H9 (cell line): ENCODE measurements at regions not wholly inside any gene's neighbourhood (a gene's known extent, or its start where the extent isn't known, plus 50 kb on each side); places are given as distances from the start of the nearest gene placed in this dataset.

Source experiments
- DNase-seq: peaks from one replicate; pipeline ENCODE4 v3.0.0-alpha.2; 2017
- H2AFZ ChIP-seq: one replicate; pipeline ENCODE4 v1.6.1; 2013; ENCODE audit warnings: mild to moderate bottlenecking, low read length, control low read depth, moderate library complexity
- H2AK5ac ChIP-seq: 2 replicates; pipeline ENCODE4 v1.6.1; 2013; ENCODE audit warnings: low read length, control low read depth, mixed read lengths; ENCODE audit not compliant: insufficient read length
- H2BK120ac ChIP-seq: one replicate; pipeline ENCODE4 v1.6.1; 2013; ENCODE audit warnings: low read depth, mild to moderate bottlenecking, low read length, control low read depth, inconsistent platforms; ENCODE audit not compliant: poor library complexity, severe bottlenecking
- H2BK12ac ChIP-seq: 2 replicates; pipeline ENCODE4 v1.6.1; 2013; ENCODE audit warnings: low read length, control low read depth, mixed read lengths, low read depth; ENCODE audit not compliant: insufficient read length
- H2BK15ac ChIP-seq: 2 replicates; pipeline ENCODE4 v1.6.1; 2013; ENCODE audit warnings: low read depth, low read length, control low read depth
- H2BK20ac ChIP-seq: one replicate; pipeline ENCODE4 v1.6.1; 2013; ENCODE audit warnings: low read depth, mild to moderate bottlenecking, low read length, control low read depth, inconsistent platforms; ENCODE audit not compliant: poor library complexity, severe bottlenecking
- H2BK5ac ChIP-seq: 2 replicates; pipeline ENCODE4 v1.6.1; 2013; ENCODE audit warnings: low read length, control low read depth, mixed read lengths; ENCODE audit not compliant: insufficient read length
- H3K14ac ChIP-seq: 2 replicates; pipeline ENCODE4 v1.6.1; 2013; ENCODE audit warnings: low read length, control low read depth; ENCODE audit not compliant: insufficient read depth
- H3K18ac ChIP-seq: 2 replicates; pipeline ENCODE4 v1.6.1; 2013; ENCODE audit warnings: low read depth, mild to moderate bottlenecking, mixed read lengths, low read length, control low read depth; ENCODE audit not compliant: insufficient read length
- H3K23ac ChIP-seq: 2 replicates; pipeline ENCODE4 v1.6.1; 2013; ENCODE audit warnings: low read length, control low read depth, mixed read lengths, low read depth; ENCODE audit not compliant: insufficient read length
- H3K23me2 ChIP-seq: 2 replicates; pipeline ENCODE4 v1.6.1; 2013; ENCODE audit warnings: low read depth, mild to moderate bottlenecking, mixed read lengths, low read length, control low read depth; ENCODE audit not compliant: insufficient read length, poor library complexity, severe bottlenecking
- H3K27ac ChIP-seq: 2 replicates; pipeline ENCODE4 v1.5.1; 2013; ENCODE audit warnings: low read length, control low read depth, mixed read lengths, low read depth; ENCODE audit not compliant: insufficient read length
- H3K27me3 ChIP-seq: 2 replicates; pipeline ENCODE4 v1.6.1; 2013; ENCODE audit warnings: low read length, control low read depth, inconsistent platforms; ENCODE audit not compliant: insufficient read depth
- H3K4ac ChIP-seq: 2 replicates; pipeline ENCODE4 v1.6.1; 2013; ENCODE audit warnings: low read depth, mild to moderate bottlenecking, control low read depth, inconsistent platforms, low read length, moderate library complexity
- H3K4me1 ChIP-seq: 2 replicates; pipeline ENCODE4 v1.6.1; 2013; ENCODE audit warnings: low read length, control low read depth, inconsistent platforms; ENCODE audit not compliant: insufficient read depth
- H3K4me2 ChIP-seq: 2 replicates; pipeline ENCODE4 v1.6.1; 2013; ENCODE audit warnings: low read length, control low read depth, mixed read lengths; ENCODE audit not compliant: insufficient read length, insufficient read depth
- H3K56ac ChIP-seq: 2 replicates; pipeline ENCODE4 v1.6.1; 2013; ENCODE audit warnings: low read depth, mild to moderate bottlenecking, mixed read lengths, low read length, control low read depth; ENCODE audit not compliant: insufficient read length
- H3K79me1 ChIP-seq: 2 replicates; pipeline ENCODE4 v1.6.1; 2013; ENCODE audit warnings: low read depth, mild to moderate bottlenecking, moderate library complexity, low read length, control low read depth, inconsistent platforms; ENCODE audit not compliant: insufficient read depth, poor library complexity, severe bottlenecking
- H3K79me2 ChIP-seq: 2 replicates; pipeline ENCODE4 v1.6.1; 2013; ENCODE audit warnings: low read length, control low read depth, inconsistent platforms; ENCODE audit not compliant: insufficient read depth
- H3K9ac ChIP-seq: 2 replicates; pipeline ENCODE4 v1.6.1; 2013; ENCODE audit warnings: low read length, control low read depth, mixed read lengths; ENCODE audit not compliant: insufficient read length; ENCODE audit errors: extremely low read depth
- H3K9me3 ChIP-seq: one replicate; pipeline ENCODE4 v1.6.1; 2013; ENCODE audit warnings: low read depth, low read length, inconsistent platforms; ENCODE audit not compliant: control insufficient read depth
- H3T11ph ChIP-seq: one replicate; pipeline ENCODE4 v1.6.1; 2013; ENCODE audit warnings: mild to moderate bottlenecking, low read length, control low read depth, inconsistent platforms
- H4K20me1 ChIP-seq: one replicate; pipeline ENCODE4 v1.6.1; 2013; ENCODE audit not compliant: control insufficient read depth, insufficient read length, insufficient read depth
- H4K5ac ChIP-seq: 2 replicates; pipeline ENCODE4 v1.6.1; 2013; ENCODE audit warnings: low read depth, mild to moderate bottlenecking, mixed read lengths, low read length, control low read depth; ENCODE audit not compliant: insufficient read length
- H4K8ac ChIP-seq: replicated peaks from 2 replicates; pipeline ENCODE4 v1.6.1; 2013; ENCODE audit warnings: low read length, control low read depth, mixed read lengths, low read depth; ENCODE audit not compliant: insufficient read length
- H4K91ac ChIP-seq: 2 replicates; pipeline ENCODE4 v1.6.1; 2013; ENCODE audit warnings: low read depth, mild to moderate bottlenecking, moderate library complexity, mixed read lengths, low read length, control low read depth; ENCODE audit not compliant: insufficient read length
- H3K27ac Mint-ChIP-seq, 3 experiments: 2 replicates in 2 of 3; 3 replicates in 1 of 3; pipeline ENCODE4 v1.8.0; 2020 to 2021; ENCODE audit warnings: mixed read lengths in 3 of 3, mild to moderate bottlenecking in 1 of 3, moderate library complexity in 1 of 3
- H3K27me3 Mint-ChIP-seq: 2 replicates; pipeline ENCODE4 v1.8.0; 2021; ENCODE audit warnings: low read depth, mild to moderate bottlenecking, moderate library complexity, mixed read lengths
- H3K36me3 Mint-ChIP-seq, 3 experiments: 2 replicates in 2 of 3; 3 replicates in 1 of 3; pipeline ENCODE4 v1.8.0; 2020 to 2021; ENCODE audit warnings: low read depth in 3 of 3, mixed read lengths in 3 of 3; ENCODE audit not compliant: insufficient read depth in 1 of 3
- H3K4me1 Mint-ChIP-seq, 2 experiments: 2 replicates each; pipeline ENCODE4 v1.8.0; 2020; ENCODE audit warnings: mixed read lengths in 2 of 2
- H3K4me3 Mint-ChIP-seq, 2 experiments: 2 replicates in 1 of 2; 3 replicates in 1 of 2; pipeline ENCODE4 v1.8.0; 2020 to 2021; ENCODE audit warnings: mild to moderate bottlenecking in 2 of 2, mixed read lengths in 2 of 2, moderate library complexity in 1 of 2
- H3K9me3 Mint-ChIP-seq, 2 experiments: 2 replicates in 1 of 2; 3 replicates in 1 of 2; pipeline ENCODE4 v1.8.0; 2020; ENCODE audit warnings: mild to moderate bottlenecking in 2 of 2, mixed read lengths in 2 of 2, moderate library complexity in 1 of 2
- CTCF ChIP-seq: fragments of 200-600 bp; sonication (generic); conservative IDR thresholded peaks from 3 replicates; pipeline ENCODE4 v1.8.0; 2021; ENCODE audit warnings: antibody characterized with exemption, mild to moderate bottlenecking

GRCh38 chr4:136939781-136940180 is 592.5 kb downstream of the PCDH18 start:
- H4K91ac ChIP-seq = no peak overlapping the region
- Mint-ChIP-seq H3K4me3 (no peak overlapping the region), H3K36me3 (no peaks in the 10 kb centered on the region), H3K4me1 (no peaks in the 10 kb centered on the region), H3K27me3 (no peaks in the 10 kb centered on the region), H3K9me3 (no peaks in the 10 kb centered on the region), H3K27ac (no peak overlapping the region; a peak in 1 of 7 replicates)
- H3K4me2 ChIP-seq = no peak overlapping the region
- H2BK15ac ChIP-seq = no peak overlapping the region
- no peak for TF ChIP-seq CTCF
- H4K5ac ChIP-seq = no peak overlapping the region
- H3K18ac ChIP-seq = no peak overlapping the region
- no peak overlapping the region for H3K14ac ChIP-seq
- H3K27me3 ChIP-seq = no peaks in the 10 kb centered on the region
- no peaks in the 10 kb centered on the region for H3K79me2 ChIP-seq
- H3T11ph ChIP-seq = no peak overlapping the region
- H2BK5ac ChIP-seq = no peak overlapping the region
- no peak overlapping the region for H2BK20ac ChIP-seq
- H3K23me2 ChIP-seq = no peaks in the 10 kb centered on the region
- H3K9ac ChIP-seq = no peak overlapping the region
- no peaks in the 10 kb centered on the region for H4K20me1 ChIP-seq
- H2AFZ ChIP-seq = no peak overlapping the region
- H3K9me3 ChIP-seq = no peaks in the 10 kb centered on the region
- H3K23ac ChIP-seq = no peak overlapping the region
- H3K27ac ChIP-seq = no peak overlapping the region
- no peak for DNase-seq
- H3K4ac ChIP-seq = no peak overlapping the region
- H4K8ac ChIP-seq = no peak overlapping the region
- no peak overlapping the region for H2BK120ac ChIP-seq
- H3K79me1 ChIP-seq = no peaks in the 10 kb centered on the region
- no peaks in the 10 kb centered on the region for H3K4me1 ChIP-seq
- no peak overlapping the region for H3K56ac ChIP-seq
- H2AK5ac ChIP-seq = no peak overlapping the region
- no peak overlapping the region for H2BK12ac ChIP-seq
